ENCODE measurements at regions not wholly inside any gene's neighbourhood (a gene's known extent, or its start where the extent isn't known, plus 50 kb on each side); places are given as distances from the start of the nearest gene placed in this dataset.
"Not testable (repeated sequence)": the region's sequence is repeated elsewhere in the genome, so short reads cannot be mapped to it uniquely, and the experiment has no call there.

- DNase-seq (ENCODE audit: low read depth), result no peak
Observed at GRCh38 chr3:159266779-159267178, 464.9 kb downstream of the MFSD1 start.

GRCh38 chr3:159271799-159272512, 470.1 kb downstream of the MFSD1 start:
- no peak for DNase-seq (ENCODE audit: low read depth)

- no peak for DNase-seq (ENCODE audit: low read depth)
Observed at GRCh38 chr3:159273070-159273469, 471.2 kb downstream of the MFSD1 start.

- no peak for DNase-seq (ENCODE audit: low read depth)
Observed at GRCh38 chr3:159273608-159274007, 471.8 kb downstream of the MFSD1 start.

- no peak for DNase-seq (ENCODE audit: low read depth)
Observed at GRCh38 chr3:159275741-159276140, 473.9 kb downstream of the MFSD1 start.

GRCh38 chr3:159277814-159278213, 476.0 kb downstream of the MFSD1 start:
- DNase-seq (ENCODE audit: low read depth), result no peak

- no peak for DNase-seq (ENCODE audit: low read depth)
Observed at GRCh38 chr3:159280386-159281191, 478.7 kb downstream of the MFSD1 start.

- no peak for DNase-seq (ENCODE audit: low read depth)
Observed at GRCh38 chr3:159293493-159293892, 491.6 kb downstream of the MFSD1 start.

- DNase-seq (ENCODE audit: low read depth), result no peak
Observed at GRCh38 chr3:159301961-159302360, 500.1 kb downstream of the MFSD1 start.

GRCh38 chr3:159305017-159305416, 503.2 kb downstream of the MFSD1 start:
- no peak for DNase-seq (ENCODE audit: low read depth)

- DNase-seq (ENCODE audit: low read depth), result not testable (repeated sequence)
Observed at GRCh38 chr3:159316706-159317105, 514.9 kb downstream of the MFSD1 start.

- no peak for DNase-seq (ENCODE audit: low read depth)
Observed at GRCh38 chr3:159319156-159319555, 517.3 kb downstream of the MFSD1 start.

GRCh38 chr3:159322322-159322939, 520.6 kb downstream of the MFSD1 start:
- DNase-seq (ENCODE audit: low read depth), result no peak

- no peak for DNase-seq (ENCODE audit: low read depth)
Observed at GRCh38 chr3:159323848-159324247, 522.0 kb downstream of the MFSD1 start.

GRCh38 chr3:159326998-159327397, 525.1 kb downstream of the MFSD1 start:
- no peak for DNase-seq (ENCODE audit: low read depth)

GRCh38 chr3:159332535-159333099, 530.8 kb downstream of the MFSD1 start:
- no peak for DNase-seq (ENCODE audit: low read depth)

- no peak for DNase-seq (ENCODE audit: low read depth)
Observed at GRCh38 chr3:159339131-159339530, 537.3 kb downstream of the MFSD1 start.

GRCh38 chr3:159340877-159341500, 539.1 kb downstream of the MFSD1 start:
- no peak for DNase-seq (ENCODE audit: low read depth)

- no peak for DNase-seq (ENCODE audit: low read depth)
Observed at GRCh38 chr3:159346271-159346903, 544.5 kb downstream of the MFSD1 start.

- no peak for DNase-seq (ENCODE audit: low read depth)
Observed at GRCh38 chr3:159348431-159348830, 546.6 kb downstream of the MFSD1 start.

GRCh38 chr3:159356606-159357005, 554.8 kb downstream of the MFSD1 start:
- DNase-seq (ENCODE audit: low read depth), result no peak

- DNase-seq (ENCODE audit: low read depth), result no peak
Observed at GRCh38 chr3:159364511-159364910, 562.7 kb downstream of the MFSD1 start.
